Vagina (tissue), 2 donors: ENCODE measurements at regions not wholly inside any gene's neighbourhood (a gene's known extent, or its start where the extent isn't known, plus 50 kb on each side); places are given as distances from the start of the nearest gene placed in this dataset.

Experiments used
- CTCF ChIP-seq, 3 experiments: fragments of 450-650 bp in 2 of 3; fragments of 200-600 bp in 1 of 3; sonication (generic) in 1 of 3; IDR thresholded peaks; one replicate each; pipeline ENCODE4 v1.5.1; 2017 to 2019; ENCODE audit warnings: antibody characterized with exemption in 3 of 3, mild to moderate bottlenecking in 2 of 3, moderate library complexity in 2 of 3
- POLR2A ChIP-seq, 2 donors: fragments of 450-650 bp; IDR thresholded peaks; one replicate each; pipeline ENCODE4 v1.6.1; 2017; ENCODE audit warnings: antibody characterized with exemption in 2 of 2, mild to moderate bottlenecking in 2 of 2, moderate library complexity in 2 of 2
- POLR2AphosphoS5 ChIP-seq, 2 donors: sonication (generic); formaldehyde crosslinking; IDR thresholded peaks; one replicate each; pipeline ENCODE4 v1.9.0; 2017; ENCODE audit warnings: antibody characterized with exemption in 2 of 2, mild to moderate bottlenecking in 2 of 2, low read depth in 1 of 2; ENCODE audit not compliant: insufficient read depth in 1 of 2

- TF ChIP-seq CTCF (IDR thresholded peaks at IDR 0.05) (no peak), POLR2A (IDR thresholded peaks at IDR 0.05) (no peak), POLR2AphosphoS5 (IDR thresholded peaks at IDR 0.05; ENCODE audit: insufficient read depth in 1 of 2, low read depth in 1 of 2) (no peak)
Observed at GRCh38 chr11:8811571-8811970, 99.4 kb upstream of the AKIP1 start.
